ENCODE measurements at regions not wholly inside any gene's neighbourhood (a gene's known extent, or its start where the extent isn't known, plus 50 kb on each side); places are given as distances from the start of the nearest gene placed in this dataset.

- no peak for TF ChIP-seq CTCF (optimal IDR thresholded peaks at IDR 0.05 in 1 of 3, IDR thresholded peaks at IDR 0.05 in 1 of 3, conservative IDR thresholded peaks at IDR 0.05 in 1 of 3; ENCODE audit: extremely low read depth in 1 of 3, insufficient read depth in 2 of 3, low read length in 3 of 3)
- no peak for TF ChIP-seq EZH2 (IDR thresholded peaks at IDR 0.05; ENCODE audit: low read length)
These were observed 236.3 kb downstream of the MATN1 start for GRCh38 chr1:30487042-30487441.

Data from keratinocyte (primary cell).